ENCODE measurements at regions not wholly inside any gene's neighbourhood (a gene's known extent, or its start where the extent isn't known, plus 50 kb on each side); places are given as distances from the start of the nearest gene placed in this dataset.

DNA sequence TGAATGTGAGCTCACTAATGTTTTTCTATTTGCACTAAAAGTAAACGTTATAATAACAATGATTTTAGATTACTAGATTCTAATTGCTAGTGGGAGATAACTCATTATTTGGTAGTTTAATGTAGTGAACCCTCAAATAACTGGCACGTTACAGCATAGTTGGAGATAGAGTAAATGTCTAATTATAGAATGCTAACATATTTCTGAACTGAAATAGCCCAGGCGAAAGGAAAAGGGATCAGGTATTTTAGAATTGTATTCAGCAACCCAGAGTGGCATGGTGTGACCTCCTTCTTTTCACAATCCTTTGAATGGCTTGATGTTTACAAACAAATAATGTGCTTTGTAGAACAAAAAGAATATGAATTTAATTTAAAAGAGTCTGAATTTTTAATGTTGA lies 1221.2 kb downstream of the CDH8 start:
- no peak overlapping the region for H3K4me3 ChIP-seq (ENCODE audit: control insufficient read depth, low read depth, low read length)
- no peak for TF ChIP-seq CTCF (conservative IDR thresholded peaks at IDR 0.05; ENCODE audit: control insufficient read depth, insufficient read depth, low read depth, low read length)
- DNase-seq (ENCODE audit: low read depth), result no peak

DNA sequence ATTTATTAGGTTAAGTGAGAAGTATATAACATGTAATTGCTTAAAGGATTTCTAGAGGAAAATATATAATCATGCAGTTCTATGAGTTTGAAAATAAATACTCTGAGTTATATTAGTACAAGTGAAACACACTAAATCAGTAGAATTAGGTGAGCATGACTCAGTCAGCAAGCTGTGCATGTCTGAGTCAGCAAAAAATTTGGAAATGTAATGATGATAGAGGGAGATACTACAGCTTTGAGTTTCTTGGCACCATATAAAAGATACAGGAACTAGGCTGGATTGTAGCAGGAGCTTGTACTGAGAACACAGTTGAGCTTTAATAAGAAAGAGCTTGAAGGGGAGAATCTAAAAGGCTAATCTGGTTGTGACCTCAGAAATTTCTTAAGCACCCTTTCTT lies 1224.6 kb downstream of the CDH8 start:
- DNase-seq (ENCODE audit: low read depth), result no peak
- H3K4me3 ChIP-seq (ENCODE audit: control insufficient read depth, low read depth, low read length), result no peak overlapping the region
- TF ChIP-seq CTCF (conservative IDR thresholded peaks at IDR 0.05; ENCODE audit: control insufficient read depth, insufficient read depth, low read depth, low read length), result no peak

DNA sequence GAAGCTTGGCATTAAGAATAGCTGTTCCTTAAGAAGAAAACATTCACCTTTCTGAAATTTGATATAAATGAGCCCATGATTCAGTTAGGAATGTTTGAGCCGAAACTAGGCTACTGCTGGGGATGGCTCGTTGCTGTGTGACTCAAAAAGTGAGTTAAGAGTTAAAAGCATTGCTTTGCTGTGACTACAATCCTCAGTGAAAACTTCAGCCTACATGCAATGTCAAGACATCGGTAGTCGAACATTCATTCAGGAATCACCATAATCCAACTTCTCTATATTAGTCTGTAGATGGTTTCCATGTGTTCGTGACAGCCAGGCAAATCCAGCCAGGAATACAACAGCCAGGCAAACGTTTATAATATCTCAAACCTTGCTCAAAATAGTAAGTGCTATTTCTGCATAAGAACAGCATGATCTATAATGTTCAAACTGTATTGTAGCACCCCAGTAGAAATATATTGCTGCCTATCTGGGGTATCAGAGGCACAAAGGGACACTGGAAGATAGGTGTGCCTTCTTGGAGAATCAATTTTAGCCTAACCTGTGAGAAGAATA lies 1225.1 kb downstream of the CDH8 start:
- no peak for TF ChIP-seq CTCF (conservative IDR thresholded peaks at IDR 0.05; ENCODE audit: control insufficient read depth, insufficient read depth, low read depth, low read length)
- no peak overlapping the region for H3K4me3 ChIP-seq (ENCODE audit: control insufficient read depth, low read depth, low read length)
- DNase-seq (ENCODE audit: low read depth), result no peak

- H3K4me3 ChIP-seq (ENCODE audit: control insufficient read depth, low read depth, low read length), result no peak overlapping the region
- TF ChIP-seq CTCF (conservative IDR thresholded peaks at IDR 0.05; ENCODE audit: control insufficient read depth, insufficient read depth, low read depth, low read length), result no peak
- DNase-seq (ENCODE audit: low read depth), result no peak
These were observed 1226.0 kb downstream of the CDH8 start for GRCh38 chr16:60810250-60810649.

- no peak for TF ChIP-seq CTCF (conservative IDR thresholded peaks at IDR 0.05; ENCODE audit: control insufficient read depth, insufficient read depth, low read depth, low read length)
- H3K4me3 ChIP-seq (ENCODE audit: control insufficient read depth, low read depth, low read length), result no peak overlapping the region
- DNase-seq (ENCODE audit: low read depth), result no peak
These were observed 1243.8 kb downstream of the CDH8 start for GRCh38 chr16:60792437-60792836.

- DNase-seq (ENCODE audit: low read depth), result no peak
These were observed 1247.6 kb downstream of the CDH8 start for GRCh38 chr16:60788631-60789030.

More at GRCh38 chr16:60788631-60789030, 1247.6 kb downstream of the CDH8 start:
- no peak for TF ChIP-seq CTCF (conservative IDR thresholded peaks at IDR 0.05; ENCODE audit: control insufficient read depth, insufficient read depth, low read depth, low read length)
- no peak overlapping the region for H3K4me3 ChIP-seq (ENCODE audit: control insufficient read depth, low read depth, low read length)
